H1 (cell line): ENCODE measurements at regions not wholly inside any gene's neighbourhood (a gene's known extent, or its start where the extent isn't known, plus 50 kb on each side); places are given as distances from the start of the nearest gene placed in this dataset.

ENCODE experiments used
- ASH2L ChIP-seq: fragments of 200-600, 300-600 bp; sonication (generic); IDR thresholded peaks from one replicate; pipeline ENCODE4 v1.7.1; 2017; ENCODE audit warnings: low read length
- CHD2 ChIP-seq: IDR thresholded peaks from 2 replicates; pipeline ENCODE4 v1.6.1; 2012; ENCODE audit warnings: low read length, improper control_type of control experiment
- POLR2AphosphoS5 ChIP-seq: IDR thresholded peaks from 2 replicates; pipeline ENCODE4 v1.6.1; 2011; ENCODE audit warnings: low read depth, low read length
- TBP ChIP-seq: IDR thresholded peaks from 2 replicates; pipeline ENCODE4 v1.6.1; 2011; ENCODE audit warnings: low read depth, low read length, improper control_type of control experiment

DNA sequence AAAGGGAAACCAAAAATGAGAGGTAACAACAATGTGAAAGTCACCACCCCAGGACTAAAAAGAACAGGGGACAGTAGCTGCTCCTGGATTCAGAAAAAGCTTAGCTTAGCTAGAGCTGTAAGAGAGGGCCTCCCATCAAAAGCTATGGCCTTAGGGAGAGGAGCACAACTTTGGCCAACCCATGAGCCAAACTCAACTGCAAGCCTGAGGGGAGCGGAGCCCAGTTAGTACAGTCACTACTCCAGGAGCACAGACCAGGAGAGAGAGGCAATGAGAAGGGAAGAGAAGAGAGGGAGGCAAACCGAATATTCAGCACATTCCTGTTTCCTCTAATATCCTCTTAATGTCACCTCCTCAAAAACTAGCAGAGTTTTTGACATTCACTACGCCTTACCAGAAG is 917.1 kb upstream of the INTU start (continued):
- TF ChIP-seq CHD2 (no peak), POLR2AphosphoS5 (no peak), TBP (no peak), ASH2L (no peak)
- TF ChIP-seq, all 59 proteins: peak for 0
